ENCODE measurements at regions not wholly inside any gene's neighbourhood (a gene's known extent, or its start where the extent isn't known, plus 50 kb on each side); places are given as distances from the start of the nearest gene placed in this dataset.

DNA sequence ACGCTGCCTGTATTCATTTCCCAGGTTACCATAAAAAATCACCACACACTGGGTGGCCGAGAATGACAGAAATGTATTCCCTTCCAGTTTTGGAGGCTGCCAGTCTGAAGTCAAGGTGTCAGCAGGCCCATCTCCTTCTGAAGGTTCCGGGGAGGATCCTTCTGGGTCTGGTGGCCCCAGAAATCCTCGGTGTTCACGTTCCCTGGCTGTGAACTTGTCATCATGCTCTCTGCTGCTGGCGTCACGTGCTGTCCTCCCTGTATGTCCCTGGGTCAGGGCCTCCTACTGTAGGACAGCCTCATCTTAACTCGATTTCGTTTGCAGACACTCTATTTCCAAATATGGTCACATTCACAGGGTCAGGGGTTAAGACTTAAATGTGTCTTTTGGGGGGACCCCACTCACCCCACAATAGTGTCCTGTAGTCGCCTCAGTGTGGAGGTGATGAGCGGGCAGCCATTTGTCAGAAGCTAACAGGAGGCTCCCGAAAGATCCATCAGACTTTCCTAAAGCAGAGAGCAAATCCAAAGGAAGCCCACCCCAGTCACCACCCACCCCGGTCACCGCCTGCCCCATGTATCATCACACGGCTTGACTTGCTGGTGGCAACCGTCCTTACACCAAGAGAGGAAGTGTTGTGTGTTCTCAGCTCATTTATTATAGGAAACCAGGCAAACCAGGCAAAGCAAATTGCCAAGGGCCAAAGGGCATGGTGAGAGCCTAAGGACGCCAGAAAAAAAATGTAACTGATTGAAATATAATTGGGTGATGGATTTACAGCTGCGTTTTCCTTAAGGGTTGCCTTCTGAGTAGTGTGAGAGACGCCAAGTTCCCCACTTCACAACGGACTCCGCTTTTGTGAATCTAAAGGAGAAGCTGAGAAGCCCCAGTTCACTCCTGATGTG lies 148.8 kb upstream of the ZNF236 start:
- no peaks in the 10 kb centered on the region for H4K20me1 ChIP-seq (ENCODE audit: insufficient read depth, low read length)
- no peak overlapping the region for H3K4me2 ChIP-seq (ENCODE audit: low read length)
- H3K9me3 ChIP-seq (ENCODE audit: low read length), result no peaks in the 10 kb centered on the region
- no TSS peak for BruUV-seq (replicated peaks)
- no peak overlapping the region for H2AFZ ChIP-seq (ENCODE audit: low read length)
- H3K4me3 ChIP-seq (ENCODE audit: low read depth, low read length, poor library complexity, severe bottlenecking), result no peak overlapping the region
- H3K36me3 ChIP-seq (ENCODE audit: insufficient read depth, low read length), result no peaks in the 10 kb centered on the region
- no peak for DNase-seq (ENCODE audit: low spot score)
- POLR2A ChIA-PET, result interaction anchor here (0.7 kb wide), 1 partner anchor 97 kb away, joined by 3 read pairs; no protein-coding TSS in a partner anchor
- H3K4me1 ChIP-seq (ENCODE audit: insufficient read depth, low read length, poor library complexity, severe bottlenecking), result no peaks in the 10 kb centered on the region
- H3K27ac ChIP-seq (ENCODE audit: low read depth, low read length, poor library complexity, severe bottlenecking), result no peak overlapping the region
- intact Hi-C loops (cut with micrococcal nuclease; ENCODE audit: unreplicated experiment), result no loop called here
- CTCF ChIA-PET (ENCODE audit: unreplicated experiment), result no interaction called here
- H3K9me2 ChIP-seq (ENCODE audit: insufficient read depth, low read length), result no peaks in the 10 kb centered on the region
- TF ChIP-seq, protein P1, sequence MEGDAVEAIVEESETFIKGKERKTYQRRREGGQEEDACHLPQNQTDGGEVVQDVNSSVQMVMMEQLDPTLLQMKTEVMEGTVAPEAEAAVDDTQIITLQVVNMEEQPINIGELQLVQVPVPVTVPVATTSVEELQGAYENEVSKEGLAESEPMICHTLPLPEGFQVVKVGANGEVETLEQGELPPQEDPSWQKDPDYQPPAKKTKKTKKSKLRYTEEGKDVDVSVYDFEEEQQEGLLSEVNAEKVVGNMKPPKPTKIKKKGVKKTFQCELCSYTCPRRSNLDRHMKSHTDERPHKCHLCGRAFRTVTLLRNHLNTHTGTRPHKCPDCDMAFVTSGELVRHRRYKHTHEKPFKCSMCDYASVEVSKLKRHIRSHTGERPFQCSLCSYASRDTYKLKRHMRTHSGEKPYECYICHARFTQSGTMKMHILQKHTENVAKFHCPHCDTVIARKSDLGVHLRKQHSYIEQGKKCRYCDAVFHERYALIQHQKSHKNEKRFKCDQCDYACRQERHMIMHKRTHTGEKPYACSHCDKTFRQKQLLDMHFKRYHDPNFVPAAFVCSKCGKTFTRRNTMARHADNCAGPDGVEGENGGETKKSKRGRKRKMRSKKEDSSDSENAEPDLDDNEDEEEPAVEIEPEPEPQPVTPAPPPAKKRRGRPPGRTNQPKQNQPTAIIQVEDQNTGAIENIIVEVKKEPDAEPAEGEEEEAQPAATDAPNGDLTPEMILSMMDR (conservative IDR thresholded peaks at IDR 0.05; ENCODE audit: low read length), result no peak
- TF ChIP-seq EZH2phosphoT487 (IDR thresholded peaks at IDR 0.05; ENCODE audit: borderline replicate concordance, low read depth, low read length), result no peak
- H3K79me2 ChIP-seq (ENCODE audit: insufficient read depth, low read depth, low read length), result no peaks in the 10 kb centered on the region

DNA sequence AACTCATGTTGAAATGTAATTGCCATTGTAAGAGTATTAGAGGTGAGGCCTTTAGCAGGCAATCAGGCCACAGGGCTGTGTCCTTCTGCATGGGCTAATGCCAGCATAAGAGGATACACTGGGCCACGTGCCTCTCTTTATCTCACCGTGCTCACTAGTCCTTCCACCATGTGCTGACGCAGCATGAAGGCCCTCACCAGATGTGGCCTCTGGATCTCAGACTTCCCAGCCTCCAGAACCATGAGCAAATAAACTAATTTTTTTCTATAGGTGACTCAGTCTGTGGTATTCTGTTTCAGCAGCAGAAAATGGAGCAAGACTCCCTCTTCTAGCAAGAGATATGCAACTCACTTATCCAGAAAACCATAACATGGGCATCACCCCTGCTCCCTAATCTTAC lies 149.7 kb upstream of the ZNF236 start:
- no peaks in the 10 kb centered on the region for H3K4me1 ChIP-seq (ENCODE audit: insufficient read depth, low read length, poor library complexity, severe bottlenecking)
- BruUV-seq (replicated peaks), result no TSS peak
- CTCF ChIA-PET (ENCODE audit: unreplicated experiment), result no interaction called here
- POLR2A ChIA-PET, result no interaction called here
- H3K27ac ChIP-seq (ENCODE audit: low read depth, low read length, poor library complexity, severe bottlenecking), result no peak overlapping the region
- intact Hi-C loops (cut with micrococcal nuclease; ENCODE audit: unreplicated experiment), result no loop called here
- H3K79me2 ChIP-seq (ENCODE audit: insufficient read depth, low read depth, low read length), result no peaks in the 10 kb centered on the region
- no peak for DNase-seq (ENCODE audit: low spot score)
- no peaks in the 10 kb centered on the region for H3K36me3 ChIP-seq (ENCODE audit: insufficient read depth, low read length)
- H3K4me2 ChIP-seq (ENCODE audit: low read length), result no peak overlapping the region
- H3K9me3 ChIP-seq (ENCODE audit: low read length), result no peaks in the 10 kb centered on the region
- no peaks in the 10 kb centered on the region for H4K20me1 ChIP-seq (ENCODE audit: insufficient read depth, low read length)
- H3K9me2 ChIP-seq (ENCODE audit: insufficient read depth, low read length), result no peaks in the 10 kb centered on the region
- H3K4me3 ChIP-seq (ENCODE audit: low read depth, low read length, poor library complexity, severe bottlenecking), result no peak overlapping the region
- no peak for TF ChIP-seq EZH2phosphoT487 (IDR thresholded peaks at IDR 0.05; ENCODE audit: borderline replicate concordance, low read depth, low read length)
- TF ChIP-seq, protein P1 (conservative IDR thresholded peaks at IDR 0.05; ENCODE audit: low read length), result no peak
- H2AFZ ChIP-seq (ENCODE audit: low read length), result no peak overlapping the region

Measured in OCI-LY7 (cell line).